Neural progenitor cell (in vitro differentiated cells): ENCODE measurements at regions not wholly inside any gene's neighbourhood (a gene's known extent, or its start where the extent isn't known, plus 50 kb on each side); places are given as distances from the start of the nearest gene placed in this dataset.

Experiments used
- CTCF ChIP-seq: fragments of 200-600 bp; sonication (generic); IDR thresholded peaks from 2 replicates; pipeline ENCODE4 v1.5.1; 2017; ENCODE audit warnings: antibody characterized with exemption, mild to moderate bottlenecking
- EZH2phosphoT487 ChIP-seq: fragments of 200-600 bp; sonication (generic); IDR thresholded peaks from 2 replicates; pipeline ENCODE4 v1.6.1; 2017; ENCODE audit warnings: antibody characterized with exemption

GRCh38 chr16:35689764-35690163, 2230.4 kb downstream of the TP53TG3F start:
- TF ChIP-seq CTCF (no peak), EZH2phosphoT487 (no peak)
